ENCODE measurements at regions not wholly inside any gene's neighbourhood (a gene's known extent, or its start where the extent isn't known, plus 50 kb on each side); places are given as distances from the start of the nearest gene placed in this dataset.

DNA sequence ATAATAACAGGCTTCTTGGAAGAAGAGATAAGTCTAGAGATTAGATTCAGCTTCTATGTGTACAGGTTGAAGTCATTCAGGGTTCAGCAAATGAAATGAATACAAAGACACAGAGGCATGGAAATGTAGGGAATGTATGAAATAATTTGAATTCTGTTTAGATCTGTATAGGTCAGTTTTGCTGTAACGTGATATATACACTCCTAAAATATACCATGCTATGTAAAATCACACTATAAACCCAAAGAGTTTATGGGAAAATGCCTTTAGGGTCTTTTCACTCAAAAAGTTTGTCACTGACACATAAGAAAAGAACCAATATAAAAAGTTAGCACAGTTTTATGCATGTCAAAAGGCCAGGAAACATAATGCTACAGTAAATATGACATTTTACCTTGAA is 854.0 kb downstream of the LRFN5 start:
- TF ChIP-seq FOSL2 (IDR thresholded peaks at IDR 0.05; ENCODE audit: borderline replicate concordance, low read depth) (no peak), TEAD4 (IDR thresholded peaks at IDR 0.05; ENCODE audit: borderline replicate concordance, insufficient read depth) (no peak), FOXM1 (IDR thresholded peaks at IDR 0.05; ENCODE audit: low read depth) (no peak), TAF1 (IDR thresholded peaks at IDR 0.05; ENCODE audit: borderline replicate concordance, low read depth, low read length) (no peak), GABPA (IDR thresholded peaks at IDR 0.05; ENCODE audit: low read depth) (no peak), EP300 (IDR thresholded peaks at IDR 0.05; ENCODE audit: borderline replicate concordance in 1 of 2, low read depth in 1 of 2, low read length in 1 of 2) (no peak), RAD21 (IDR thresholded peaks at IDR 0.05; ENCODE audit: low read length) (no peak)
- TF ChIP-seq, protein P1, sequence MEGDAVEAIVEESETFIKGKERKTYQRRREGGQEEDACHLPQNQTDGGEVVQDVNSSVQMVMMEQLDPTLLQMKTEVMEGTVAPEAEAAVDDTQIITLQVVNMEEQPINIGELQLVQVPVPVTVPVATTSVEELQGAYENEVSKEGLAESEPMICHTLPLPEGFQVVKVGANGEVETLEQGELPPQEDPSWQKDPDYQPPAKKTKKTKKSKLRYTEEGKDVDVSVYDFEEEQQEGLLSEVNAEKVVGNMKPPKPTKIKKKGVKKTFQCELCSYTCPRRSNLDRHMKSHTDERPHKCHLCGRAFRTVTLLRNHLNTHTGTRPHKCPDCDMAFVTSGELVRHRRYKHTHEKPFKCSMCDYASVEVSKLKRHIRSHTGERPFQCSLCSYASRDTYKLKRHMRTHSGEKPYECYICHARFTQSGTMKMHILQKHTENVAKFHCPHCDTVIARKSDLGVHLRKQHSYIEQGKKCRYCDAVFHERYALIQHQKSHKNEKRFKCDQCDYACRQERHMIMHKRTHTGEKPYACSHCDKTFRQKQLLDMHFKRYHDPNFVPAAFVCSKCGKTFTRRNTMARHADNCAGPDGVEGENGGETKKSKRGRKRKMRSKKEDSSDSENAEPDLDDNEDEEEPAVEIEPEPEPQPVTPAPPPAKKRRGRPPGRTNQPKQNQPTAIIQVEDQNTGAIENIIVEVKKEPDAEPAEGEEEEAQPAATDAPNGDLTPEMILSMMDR (IDR thresholded peaks at IDR 0.05), result no peak
- TF ChIP-seq, protein P2, sequence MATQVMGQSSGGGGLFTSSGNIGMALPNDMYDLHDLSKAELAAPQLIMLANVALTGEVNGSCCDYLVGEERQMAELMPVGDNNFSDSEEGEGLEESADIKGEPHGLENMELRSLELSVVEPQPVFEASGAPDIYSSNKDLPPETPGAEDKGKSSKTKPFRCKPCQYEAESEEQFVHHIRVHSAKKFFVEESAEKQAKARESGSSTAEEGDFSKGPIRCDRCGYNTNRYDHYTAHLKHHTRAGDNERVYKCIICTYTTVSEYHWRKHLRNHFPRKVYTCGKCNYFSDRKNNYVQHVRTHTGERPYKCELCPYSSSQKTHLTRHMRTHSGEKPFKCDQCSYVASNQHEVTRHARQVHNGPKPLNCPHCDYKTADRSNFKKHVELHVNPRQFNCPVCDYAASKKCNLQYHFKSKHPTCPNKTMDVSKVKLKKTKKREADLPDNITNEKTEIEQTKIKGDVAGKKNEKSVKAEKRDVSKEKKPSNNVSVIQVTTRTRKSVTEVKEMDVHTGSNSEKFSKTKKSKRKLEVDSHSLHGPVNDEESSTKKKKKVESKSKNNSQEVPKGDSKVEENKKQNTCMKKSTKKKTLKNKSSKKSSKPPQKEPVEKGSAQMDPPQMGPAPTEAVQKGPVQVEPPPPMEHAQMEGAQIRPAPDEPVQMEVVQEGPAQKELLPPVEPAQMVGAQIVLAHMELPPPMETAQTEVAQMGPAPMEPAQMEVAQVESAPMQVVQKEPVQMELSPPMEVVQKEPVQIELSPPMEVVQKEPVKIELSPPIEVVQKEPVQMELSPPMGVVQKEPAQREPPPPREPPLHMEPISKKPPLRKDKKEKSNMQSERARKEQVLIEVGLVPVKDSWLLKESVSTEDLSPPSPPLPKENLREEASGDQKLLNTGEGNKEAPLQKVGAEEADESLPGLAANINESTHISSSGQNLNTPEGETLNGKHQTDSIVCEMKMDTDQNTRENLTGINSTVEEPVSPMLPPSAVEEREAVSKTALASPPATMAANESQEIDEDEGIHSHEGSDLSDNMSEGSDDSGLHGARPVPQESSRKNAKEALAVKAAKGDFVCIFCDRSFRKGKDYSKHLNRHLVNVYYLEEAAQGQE (IDR thresholded peaks at IDR 0.05; ENCODE audit: low read depth, low read length), result no peak

Data from SK-N-SH (cell line).